WI38 (cell line): ENCODE measurements at regions not wholly inside any gene's neighbourhood (a gene's known extent, or its start where the extent isn't known, plus 50 kb on each side); places are given as distances from the start of the nearest gene placed in this dataset.

Experiments
- H3K4me3 ChIP-seq: 2 replicates; pipeline ENCODE4 v1.5.1; 2011; ENCODE audit warnings: low read depth, mild to moderate bottlenecking, control low read depth, low read length
- TF ChIP-seq, protein P1 (sequence below): IDR thresholded peaks from 2 replicates; pipeline ENCODE4 v1.5.1; 2012; ENCODE audit warnings: low read depth, mild to moderate bottlenecking, control low read depth, low read length

DNA sequence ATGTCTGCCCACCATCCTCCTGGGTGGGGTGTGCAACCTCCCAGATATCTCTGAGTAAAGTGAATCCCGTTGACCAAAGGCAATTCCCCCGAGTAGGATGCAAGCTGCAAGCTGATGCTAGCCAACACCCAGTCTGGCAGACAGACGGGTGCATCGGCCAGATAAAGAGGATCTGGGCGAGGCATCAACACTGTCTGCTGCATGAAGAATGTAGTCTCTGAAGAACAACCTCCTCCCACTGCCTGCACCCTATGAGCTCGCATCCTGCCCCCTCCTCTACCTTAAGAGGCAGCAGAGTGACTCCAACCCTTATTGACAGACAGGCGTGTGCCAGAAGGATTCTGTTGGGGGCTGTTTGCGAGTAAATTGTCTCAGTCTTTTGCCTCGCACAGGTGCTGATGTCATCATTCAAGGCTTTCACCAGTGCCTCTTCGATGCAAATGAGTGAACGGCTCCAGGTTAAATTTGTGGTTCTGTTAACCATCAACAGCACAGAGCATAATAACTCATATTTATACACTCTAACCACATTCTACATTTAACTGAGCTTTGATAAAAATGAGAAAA lies 546.9 kb downstream of the BCOR start:
- TF ChIP-seq, protein P1, sequence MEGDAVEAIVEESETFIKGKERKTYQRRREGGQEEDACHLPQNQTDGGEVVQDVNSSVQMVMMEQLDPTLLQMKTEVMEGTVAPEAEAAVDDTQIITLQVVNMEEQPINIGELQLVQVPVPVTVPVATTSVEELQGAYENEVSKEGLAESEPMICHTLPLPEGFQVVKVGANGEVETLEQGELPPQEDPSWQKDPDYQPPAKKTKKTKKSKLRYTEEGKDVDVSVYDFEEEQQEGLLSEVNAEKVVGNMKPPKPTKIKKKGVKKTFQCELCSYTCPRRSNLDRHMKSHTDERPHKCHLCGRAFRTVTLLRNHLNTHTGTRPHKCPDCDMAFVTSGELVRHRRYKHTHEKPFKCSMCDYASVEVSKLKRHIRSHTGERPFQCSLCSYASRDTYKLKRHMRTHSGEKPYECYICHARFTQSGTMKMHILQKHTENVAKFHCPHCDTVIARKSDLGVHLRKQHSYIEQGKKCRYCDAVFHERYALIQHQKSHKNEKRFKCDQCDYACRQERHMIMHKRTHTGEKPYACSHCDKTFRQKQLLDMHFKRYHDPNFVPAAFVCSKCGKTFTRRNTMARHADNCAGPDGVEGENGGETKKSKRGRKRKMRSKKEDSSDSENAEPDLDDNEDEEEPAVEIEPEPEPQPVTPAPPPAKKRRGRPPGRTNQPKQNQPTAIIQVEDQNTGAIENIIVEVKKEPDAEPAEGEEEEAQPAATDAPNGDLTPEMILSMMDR = no peak
- H3K4me3 ChIP-seq = no peak overlapping the region

DNA sequence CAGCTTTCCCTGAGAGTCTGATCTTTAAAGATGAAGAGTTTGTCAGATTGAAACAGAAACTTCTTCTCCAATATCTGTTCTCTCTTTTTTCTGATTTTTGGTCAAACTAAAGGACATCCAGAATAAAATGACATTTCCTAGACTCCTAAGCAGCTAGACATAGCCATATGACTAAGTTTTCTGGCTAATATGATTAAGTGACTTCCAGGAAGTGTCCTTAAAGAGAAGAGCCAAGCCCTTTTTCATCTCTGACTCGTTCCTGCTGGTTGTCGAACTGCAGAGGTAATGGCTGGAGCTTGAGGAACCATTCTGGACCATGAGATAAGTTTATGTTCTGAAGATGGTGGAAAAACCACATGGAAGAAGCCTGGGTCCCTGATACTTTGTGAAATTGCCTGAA lies 546.0 kb downstream of the BCOR start:
- H3K4me3 ChIP-seq = no peak overlapping the region
- TF ChIP-seq, protein P1 = no peak

DNA sequence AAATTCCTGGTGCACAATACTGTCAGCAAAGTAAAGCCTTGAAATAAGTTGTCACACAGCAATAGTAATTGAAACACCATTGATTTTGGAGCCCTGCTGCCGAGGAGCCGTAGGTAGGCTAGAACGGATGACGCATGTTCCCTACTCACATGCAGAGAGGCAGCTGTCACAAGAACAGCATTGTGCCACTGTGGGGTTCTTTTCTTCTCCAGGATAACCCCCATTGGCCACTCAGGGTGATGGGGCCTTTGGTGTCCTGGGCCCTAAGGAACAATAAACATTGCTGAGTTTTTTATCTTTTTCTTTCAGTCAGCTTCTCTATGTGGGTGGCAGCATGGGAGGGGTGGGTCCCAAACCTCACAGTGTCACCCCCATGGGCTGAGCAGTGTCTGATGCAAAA lies 542.3 kb downstream of the BCOR start:
- TF ChIP-seq, protein P1 = no peak
- H3K4me3 ChIP-seq = no peak overlapping the region

DNA sequence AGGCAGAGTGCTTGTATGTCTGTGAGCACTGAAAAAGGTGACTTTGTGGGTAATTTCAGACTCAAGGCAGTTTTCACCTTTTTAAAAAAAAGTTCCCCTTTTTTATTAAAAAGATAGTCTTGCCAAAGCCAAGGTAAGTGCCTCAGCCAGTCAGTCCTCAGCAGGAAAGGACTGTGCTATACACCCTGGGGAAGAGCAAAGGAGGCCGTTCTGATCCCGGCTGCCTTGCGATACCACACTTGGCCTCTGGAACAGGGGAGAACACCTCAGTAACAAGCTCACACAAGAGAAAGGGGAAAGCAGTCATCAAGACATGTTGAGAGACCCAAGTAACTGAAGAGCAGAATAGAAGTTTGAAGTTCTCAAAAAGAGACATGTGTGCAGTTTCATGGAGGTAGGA lies 541.7 kb downstream of the BCOR start:
- no peak overlapping the region for H3K4me3 ChIP-seq
- TF ChIP-seq, protein P1 = no peak

DNA sequence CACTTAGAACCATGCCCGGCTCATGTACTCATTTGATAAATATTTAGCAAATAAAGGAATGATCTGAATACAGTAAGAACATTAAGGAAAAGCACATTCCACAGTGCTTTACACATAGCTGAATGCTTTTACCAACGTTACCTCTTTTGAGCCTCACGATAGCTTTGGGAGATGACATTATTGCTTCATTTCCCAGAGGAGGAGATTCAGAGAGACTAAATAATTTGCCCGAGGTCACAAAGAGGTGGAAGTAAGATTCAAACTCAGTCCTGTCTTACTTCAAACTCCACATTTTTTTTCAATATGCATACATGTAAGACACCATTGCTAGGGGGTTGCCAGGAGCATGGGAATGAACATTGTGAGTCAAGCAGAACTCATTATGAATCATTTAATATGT lies 538.5 kb downstream of the BCOR start:
- H3K4me3 ChIP-seq = no peak overlapping the region
- TF ChIP-seq, protein P1 = no peak

DNA sequence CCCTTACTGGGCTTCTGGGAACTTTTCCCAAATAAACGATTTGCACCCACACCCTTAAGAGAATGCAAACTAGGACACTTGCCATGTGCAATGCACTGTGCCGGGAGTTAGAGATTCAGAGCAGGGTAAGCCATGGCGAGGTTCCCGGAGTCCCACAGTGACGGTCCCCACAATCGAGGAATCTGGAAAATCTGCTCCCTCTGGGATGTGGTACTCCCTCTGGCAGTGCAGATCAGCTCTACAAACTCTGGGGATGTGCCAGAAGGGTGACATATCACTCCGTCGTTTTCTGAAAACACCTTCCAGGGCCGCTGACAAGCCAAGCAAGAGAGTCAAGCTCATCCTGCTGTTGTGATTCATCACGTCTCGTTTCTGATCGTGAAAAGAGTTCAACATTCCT lies 537.5 kb downstream of the BCOR start:
- no peak overlapping the region for H3K4me3 ChIP-seq
- TF ChIP-seq, protein P1 = no peak

DNA sequence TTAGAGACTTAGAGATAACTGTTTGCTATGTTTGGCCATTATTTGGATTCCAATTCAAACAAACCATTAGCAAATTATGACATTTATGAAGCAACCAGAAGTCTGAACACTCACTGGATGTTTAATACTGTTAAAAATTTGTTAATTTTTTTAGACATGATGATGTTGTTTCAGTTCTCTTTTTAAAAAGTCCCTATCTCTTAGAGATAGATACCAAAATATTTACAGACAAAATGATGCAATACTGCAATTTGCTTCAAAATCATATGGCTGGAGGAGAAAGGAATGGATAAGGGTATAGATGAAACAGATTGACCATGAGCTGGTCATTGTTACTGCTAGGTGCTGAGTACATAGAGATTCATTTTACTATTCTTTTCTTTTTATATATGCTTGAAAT lies 534.6 kb downstream of the BCOR start:
- TF ChIP-seq, protein P1 = no peak
- H3K4me3 ChIP-seq = no peak overlapping the region
